ENCODE measurements at regions not wholly inside any gene's neighbourhood (a gene's known extent, or its start where the extent isn't known, plus 50 kb on each side); places are given as distances from the start of the nearest gene placed in this dataset.

DNA sequence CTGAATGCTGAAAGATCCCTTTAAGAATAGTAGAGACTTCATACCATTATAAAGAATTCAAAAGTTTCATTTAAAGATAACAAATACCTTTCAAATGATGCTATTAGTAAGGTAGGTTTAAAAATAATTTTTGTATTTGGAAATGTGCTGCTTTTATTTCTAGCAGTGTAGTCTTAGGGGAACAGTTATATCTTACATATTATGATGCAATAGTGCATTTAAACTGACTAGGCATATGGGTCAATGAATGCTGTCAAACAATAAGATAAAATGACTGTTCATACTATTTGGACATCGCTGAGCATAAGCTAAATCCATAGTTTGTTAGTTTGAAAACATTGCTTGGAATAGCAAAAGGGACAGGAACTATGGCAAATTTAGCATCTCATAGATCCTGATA lies 354.8 kb upstream of the SEMA3A start:
- DNase-seq (no peak), FAIRE-seq (no peak)
- Histone ChIP-seq H3K27me3 (ENCODE audit: control insufficient read depth in 3 of 3, insufficient read depth in 3 of 3, low read length in 3 of 3) (no peaks in the 10 kb centered on the region), H3K36me3 (ENCODE audit: control insufficient read depth in 3 of 3, insufficient read depth in 2 of 3, low read depth in 1 of 3, low read length in 3 of 3) (no peaks in the 10 kb centered on the region), H3K4me3 (ENCODE audit: low read depth in 1 of 3, low read length in 3 of 3) (no peak overlapping the region), H3K9me3 (ENCODE audit: control insufficient read depth in 2 of 2, insufficient read depth in 1 of 2, low read depth in 1 of 2, low read length in 1 of 2) (no peaks in the 10 kb centered on the region), H3K27ac (ENCODE audit: low read depth in 1 of 3, low read length in 2 of 3) (no peak overlapping the region), H3K4me1 (ENCODE audit: control insufficient read depth in 3 of 3, insufficient read depth in 2 of 3, low read depth in 1 of 3, low read length in 2 of 3) (no peaks in the 10 kb centered on the region)
- WGBS, 3 donors: 1 to 67% (median 3%) methylated on average over 1 of the region's 1 CpG

DNA sequence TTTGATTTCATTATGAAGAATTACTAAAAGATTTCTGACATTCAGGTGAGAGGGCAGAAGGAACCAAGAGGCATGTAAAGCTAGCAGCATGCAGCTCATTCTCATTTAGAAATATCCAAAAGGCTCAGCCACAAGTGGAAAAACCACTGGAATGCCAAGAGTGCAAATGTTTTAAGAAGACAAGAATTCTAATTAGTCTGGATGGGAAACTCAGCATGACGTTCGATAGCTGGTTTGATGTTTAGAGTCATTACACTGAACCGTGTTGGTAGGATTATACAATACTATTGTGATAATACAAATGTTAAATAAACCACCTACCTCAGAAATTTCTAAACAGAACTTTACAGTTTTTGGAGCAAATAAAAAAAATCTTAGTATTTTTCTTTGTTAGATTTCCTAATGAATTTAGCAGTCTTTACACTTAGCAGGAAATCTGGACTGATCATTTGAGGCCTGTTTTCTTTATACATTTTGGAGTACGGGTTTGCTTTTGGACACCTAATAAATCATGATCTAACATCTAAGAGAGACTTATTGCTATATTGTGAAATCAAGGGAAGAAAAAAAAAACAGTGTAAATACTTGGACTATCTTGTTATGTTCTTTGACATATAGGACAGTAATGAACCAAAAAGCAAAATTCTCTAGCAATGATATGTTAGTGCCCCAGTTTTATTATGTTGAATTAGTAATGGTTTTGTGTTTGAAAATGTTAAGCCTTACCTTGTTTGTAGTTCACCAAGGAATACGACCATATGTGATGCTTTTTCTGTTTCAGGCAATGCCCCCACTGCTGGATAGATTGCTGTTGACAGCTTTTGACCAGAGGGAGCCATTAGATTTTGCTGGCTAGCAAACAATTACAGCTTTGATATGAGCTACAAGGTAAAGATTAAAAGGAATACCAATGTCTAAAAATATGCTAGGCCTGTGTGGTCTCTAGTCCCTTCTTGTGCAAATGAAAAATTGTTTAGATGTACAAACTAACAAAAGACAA lies 354.1 kb upstream of the SEMA3A start:
- Histone ChIP-seq H3K36me3 (ENCODE audit: control insufficient read depth in 3 of 3, insufficient read depth in 2 of 3, low read depth in 1 of 3, low read length in 3 of 3) (no peaks in the 10 kb centered on the region), H3K27ac (ENCODE audit: low read depth in 1 of 3, low read length in 2 of 3) (no peak overlapping the region), H3K4me1 (ENCODE audit: control insufficient read depth in 3 of 3, insufficient read depth in 2 of 3, low read depth in 1 of 3, low read length in 2 of 3) (no peaks in the 10 kb centered on the region), H3K27me3 (ENCODE audit: control insufficient read depth in 3 of 3, insufficient read depth in 3 of 3, low read length in 3 of 3) (no peaks in the 10 kb centered on the region), H3K9me3 (ENCODE audit: control insufficient read depth in 2 of 2, insufficient read depth in 1 of 2, low read depth in 1 of 2, low read length in 1 of 2) (no peaks in the 10 kb centered on the region), H3K4me3 (ENCODE audit: low read depth in 1 of 3, low read length in 3 of 3) (no peak overlapping the region)
- FAIRE-seq (no peak), DNase-seq (no peak)
- WGBS, 3 donors: 57 to 73% (median 61%) methylated on average over 5 of the region's 5 CpGs

DNA sequence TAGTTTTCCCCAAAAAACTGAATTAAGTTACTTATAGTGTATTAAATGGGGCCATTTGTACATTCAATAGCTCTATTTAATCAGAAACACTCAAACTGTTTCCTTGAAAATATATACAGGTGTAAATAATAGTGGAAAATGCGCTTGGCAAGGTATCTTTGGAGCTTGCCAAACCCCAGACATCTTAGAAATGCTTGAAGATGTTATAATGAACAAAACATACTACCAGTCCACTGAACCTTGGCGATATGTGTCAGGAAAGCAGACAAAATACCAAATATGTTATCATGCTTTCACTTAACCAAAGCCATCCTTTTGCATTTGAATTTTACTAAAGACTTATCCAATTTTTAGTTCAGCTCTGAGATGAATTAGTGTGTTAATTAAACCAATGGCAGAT lies 352.7 kb upstream of the SEMA3A start:
- Histone ChIP-seq H3K4me1 (ENCODE audit: control insufficient read depth in 3 of 3, insufficient read depth in 2 of 3, low read depth in 1 of 3, low read length in 2 of 3) (no peaks in the 10 kb centered on the region), H3K36me3 (ENCODE audit: control insufficient read depth in 3 of 3, insufficient read depth in 2 of 3, low read depth in 1 of 3, low read length in 3 of 3) (no peaks in the 10 kb centered on the region), H3K27ac (ENCODE audit: low read depth in 1 of 3, low read length in 2 of 3) (no peak overlapping the region), H3K4me3 (ENCODE audit: low read depth in 1 of 3, low read length in 3 of 3) (no peak overlapping the region), H3K27me3 (ENCODE audit: control insufficient read depth in 3 of 3, insufficient read depth in 3 of 3, low read length in 3 of 3) (no peaks in the 10 kb centered on the region), H3K9me3 (ENCODE audit: control insufficient read depth in 2 of 2, insufficient read depth in 1 of 2, low read depth in 1 of 2, low read length in 1 of 2) (no peaks in the 10 kb centered on the region)
- 72 to 86% (median 82%) methylated on average over 2 of the region's 2 CpGs for WGBS, 3 donors
- DNase-seq (no peak), FAIRE-seq (no peak)

DNA sequence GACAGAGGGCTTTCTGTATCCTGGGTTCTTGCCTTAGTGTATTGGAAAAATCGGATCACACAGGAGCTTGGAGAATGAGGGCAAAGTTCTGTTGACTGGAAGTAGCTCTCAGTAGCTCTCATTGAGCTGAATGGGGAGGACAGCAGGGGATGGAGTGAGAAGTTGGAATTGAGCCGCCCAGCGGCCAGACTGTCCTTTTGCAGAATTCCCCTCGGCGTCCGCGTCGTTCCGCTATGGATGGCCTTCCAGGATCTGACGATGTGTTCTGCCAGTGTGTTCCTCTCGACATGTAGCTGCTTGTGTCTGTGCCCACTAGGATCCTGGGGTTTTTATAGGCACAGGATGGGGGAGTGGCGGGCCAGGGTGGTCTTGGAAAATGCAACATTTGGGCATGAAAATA lies 351.8 kb upstream of the SEMA3A start:
- FAIRE-seq (no peak), DNase-seq (no peak)
- 87 to 93% (median 90%) methylated on average over 12 of the region's 12 CpGs for WGBS, 3 donors
- Histone ChIP-seq H3K9me3 (ENCODE audit: control insufficient read depth in 2 of 2, insufficient read depth in 1 of 2, low read depth in 1 of 2, low read length in 1 of 2) (no peaks in the 10 kb centered on the region), H3K27ac (ENCODE audit: low read depth in 1 of 3, low read length in 2 of 3) (no peak overlapping the region), H3K4me1 (ENCODE audit: control insufficient read depth in 3 of 3, insufficient read depth in 2 of 3, low read depth in 1 of 3, low read length in 2 of 3) (no peaks in the 10 kb centered on the region), H3K27me3 (ENCODE audit: control insufficient read depth in 3 of 3, insufficient read depth in 3 of 3, low read length in 3 of 3) (no peaks in the 10 kb centered on the region), H3K4me3 (ENCODE audit: low read depth in 1 of 3, low read length in 3 of 3) (no peak overlapping the region), H3K36me3 (ENCODE audit: control insufficient read depth in 3 of 3, insufficient read depth in 2 of 3, low read depth in 1 of 3, low read length in 3 of 3) (no peaks in the 10 kb centered on the region)

DNA sequence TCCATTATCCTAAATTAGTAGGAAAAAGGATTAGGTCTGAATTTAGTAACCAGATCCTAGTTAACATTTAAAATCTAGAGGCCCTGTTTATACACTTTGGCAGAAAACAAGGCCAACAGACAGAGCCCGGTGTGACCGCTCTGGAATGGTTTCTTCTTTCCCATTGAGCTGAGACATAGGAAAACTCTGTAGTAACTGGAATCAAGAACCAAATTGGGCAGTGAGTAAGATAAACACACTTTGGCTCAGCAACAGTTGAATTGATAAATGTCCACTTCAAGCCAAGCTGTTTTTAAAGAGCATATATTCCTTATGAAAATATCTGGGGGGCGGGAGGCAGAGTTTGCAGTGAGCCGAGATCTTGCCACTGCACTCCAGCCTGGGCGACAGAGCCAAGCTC lies 343.7 kb upstream of the SEMA3A start:
- WGBS, 3 donors: 79 to 94% (median 85%) methylated on average over 5 of the region's 5 CpGs
- no peaks in the 10 kb centered on the region for H3K27me3 ChIP-seq (ENCODE audit: control insufficient read depth in 3 of 3, insufficient read depth in 3 of 3, low read length in 3 of 3)
- H3K27ac ChIP-seq (ENCODE audit: low read depth in 1 of 3, low read length in 2 of 3): no peak overlapping the region
- peaks cover 0 to 2% of the 10 kb centered on the region in 2 donors for H3K9me3 ChIP-seq (ENCODE audit: control insufficient read depth in 2 of 2, insufficient read depth in 1 of 2, low read depth in 1 of 2, low read length in 1 of 2)
- FAIRE-seq (no peak), DNase-seq (no peak)
- H3K36me3 ChIP-seq (ENCODE audit: control insufficient read depth in 3 of 3, insufficient read depth in 2 of 3, low read depth in 1 of 3, low read length in 3 of 3): no peaks in the 10 kb centered on the region
- no peak overlapping the region for H3K4me3 ChIP-seq (ENCODE audit: low read depth in 1 of 3, low read length in 3 of 3)
- H3K4me1 ChIP-seq (ENCODE audit: control insufficient read depth in 3 of 3, insufficient read depth in 2 of 3, low read depth in 1 of 3, low read length in 2 of 3): peaks cover 0 to 13% (median 0%) of the 10 kb centered on the region in 3 donors

DNA sequence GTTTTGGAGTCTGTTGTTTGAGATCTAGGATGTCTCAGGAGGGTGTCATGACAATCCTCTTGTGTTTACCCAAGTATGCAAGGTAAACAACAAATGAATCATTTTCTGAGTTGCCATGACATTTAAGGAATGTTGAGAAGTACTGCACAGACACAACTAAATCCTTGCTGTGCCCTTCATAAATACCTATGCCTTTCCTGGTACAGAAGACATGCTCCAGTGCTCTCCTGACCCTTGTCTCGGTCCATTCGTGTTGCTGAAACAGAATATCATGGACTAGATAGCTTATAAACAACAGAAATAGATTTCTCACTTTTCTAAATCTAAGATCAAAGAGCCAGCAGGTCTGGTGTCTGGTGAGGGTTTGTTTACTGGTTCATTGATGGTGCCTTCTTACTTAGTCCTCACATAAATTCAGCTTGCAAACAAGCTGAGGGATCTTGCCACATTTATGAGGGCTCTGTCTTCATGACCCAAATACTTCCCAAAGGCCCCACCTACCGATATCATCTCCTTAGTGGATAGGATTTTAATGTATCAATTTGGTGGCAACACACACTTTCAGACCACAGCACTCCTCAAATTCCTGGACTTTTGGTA lies 341.8 kb upstream of the SEMA3A start:
- H3K36me3 ChIP-seq (ENCODE audit: control insufficient read depth in 3 of 3, insufficient read depth in 2 of 3, low read depth in 1 of 3, low read length in 3 of 3): no peaks in the 10 kb centered on the region
- WGBS, 3 donors: 67 to 83% (median 82%) methylated on average over 3 of the region's 3 CpGs
- peaks cover 0 to 2% of the 10 kb centered on the region in 2 donors for H3K9me3 ChIP-seq (ENCODE audit: control insufficient read depth in 2 of 2, insufficient read depth in 1 of 2, low read depth in 1 of 2, low read length in 1 of 2)
- FAIRE-seq (no peak), DNase-seq (no peak)
- peaks cover 0 to 19% (median 0%) of the 10 kb centered on the region in 3 donors for H3K4me1 ChIP-seq (ENCODE audit: control insufficient read depth in 3 of 3, insufficient read depth in 2 of 3, low read depth in 1 of 3, low read length in 2 of 3)
- peak overlapping the region in 1 of 3 donors; percentile 52 for H3K27ac ChIP-seq (ENCODE audit: low read depth in 1 of 3, low read length in 2 of 3)
- H3K4me3 ChIP-seq (ENCODE audit: low read depth in 1 of 3, low read length in 3 of 3): no peak overlapping the region
- H3K27me3 ChIP-seq (ENCODE audit: control insufficient read depth in 3 of 3, insufficient read depth in 3 of 3, low read length in 3 of 3): no peaks in the 10 kb centered on the region

DNA sequence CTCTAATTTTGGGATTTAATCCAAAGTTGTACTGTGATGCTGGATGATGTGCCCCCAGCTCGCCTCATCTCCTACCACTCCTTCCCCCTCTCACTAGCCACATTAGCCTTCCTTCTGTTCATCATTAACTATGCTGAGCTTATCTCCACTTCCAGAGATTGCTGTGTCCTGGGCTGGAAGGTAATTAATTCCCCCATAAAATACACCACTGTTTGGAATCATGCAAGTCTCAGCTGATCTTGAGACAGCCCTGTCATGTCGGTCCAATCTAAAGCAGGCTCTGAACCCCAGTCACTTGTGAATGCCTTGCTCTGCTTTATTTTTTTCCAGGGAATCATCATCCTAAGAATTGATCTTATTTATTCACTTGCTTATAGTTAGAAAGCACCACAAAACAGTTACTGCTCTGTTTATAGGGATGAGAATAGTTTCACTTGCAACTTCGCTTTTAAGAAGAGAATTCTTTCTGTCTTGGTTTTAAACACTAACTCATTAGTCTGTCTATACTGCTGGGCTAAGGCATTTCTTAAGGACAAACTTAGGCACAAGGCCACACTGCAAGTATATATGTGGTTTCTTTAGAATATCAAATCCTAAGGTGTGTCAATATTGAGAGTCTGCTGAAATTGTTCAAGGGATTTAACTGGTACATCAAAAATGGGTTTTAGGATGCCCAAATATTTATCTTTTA lies 341.1 kb upstream of the SEMA3A start:
- H3K4me3 ChIP-seq (ENCODE audit: low read depth in 1 of 3, low read length in 3 of 3): no peak overlapping the region
- H3K9me3 ChIP-seq (ENCODE audit: control insufficient read depth in 2 of 2, insufficient read depth in 1 of 2, low read depth in 1 of 2, low read length in 1 of 2): peaks cover 0 to 2% of the 10 kb centered on the region in 2 donors
- H3K27me3 ChIP-seq (ENCODE audit: control insufficient read depth in 3 of 3, insufficient read depth in 3 of 3, low read length in 3 of 3): no peaks in the 10 kb centered on the region
- peak; percentile 51 to 61 for DNase-seq
- peaks cover 0 to 19% (median 0%) of the 10 kb centered on the region in 3 donors for H3K4me1 ChIP-seq (ENCODE audit: control insufficient read depth in 3 of 3, insufficient read depth in 2 of 3, low read depth in 1 of 3, low read length in 2 of 3)
- no peak for FAIRE-seq
- WGBS, 3 donors: 23 to 32% (median 23%) methylated on average over 3 of the region's 3 CpGs
- no peaks in the 10 kb centered on the region for H3K36me3 ChIP-seq (ENCODE audit: control insufficient read depth in 3 of 3, insufficient read depth in 2 of 3, low read depth in 1 of 3, low read length in 3 of 3)
- H3K27ac ChIP-seq (ENCODE audit: low read depth in 1 of 3, low read length in 2 of 3): peak overlapping the region in 1 of 3 donors; percentile 52

DNA sequence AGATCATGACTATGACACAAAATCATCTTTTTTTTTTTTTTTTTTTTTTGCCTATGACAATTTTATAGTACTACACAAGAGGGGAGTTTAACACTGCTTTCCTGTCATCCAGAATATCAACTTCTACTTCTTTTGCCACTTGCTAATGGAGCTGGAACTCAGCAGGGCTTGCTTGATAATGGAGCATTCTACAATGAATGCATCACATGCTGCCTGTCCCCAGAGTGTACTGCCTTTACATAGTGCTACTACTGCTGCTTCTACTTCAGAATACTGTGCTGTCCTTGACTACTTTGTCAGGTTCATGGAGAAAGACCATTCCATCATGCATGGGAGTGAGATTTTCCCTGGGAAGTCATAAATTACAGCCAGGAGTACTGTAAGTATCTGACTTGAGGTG lies 338.6 kb upstream of the SEMA3A start:
- FAIRE-seq: no peak
- DNase-seq: no peak
- H3K36me3 ChIP-seq (ENCODE audit: control insufficient read depth in 3 of 3, insufficient read depth in 2 of 3, low read depth in 1 of 3, low read length in 3 of 3): no peaks in the 10 kb centered on the region
- H3K4me3 ChIP-seq (ENCODE audit: low read depth in 1 of 3, low read length in 3 of 3): no peak overlapping the region
- peaks cover 0 to 2% of the 10 kb centered on the region in 2 donors for H3K9me3 ChIP-seq (ENCODE audit: control insufficient read depth in 2 of 2, insufficient read depth in 1 of 2, low read depth in 1 of 2, low read length in 1 of 2)
- no peak overlapping the region for H3K27ac ChIP-seq (ENCODE audit: low read depth in 1 of 3, low read length in 2 of 3)
- no peaks in the 10 kb centered on the region for H3K27me3 ChIP-seq (ENCODE audit: control insufficient read depth in 3 of 3, insufficient read depth in 3 of 3, low read length in 3 of 3)
- peaks cover 0 to 28% (median 0%) of the 10 kb centered on the region in 3 donors for H3K4me1 ChIP-seq (ENCODE audit: control insufficient read depth in 3 of 3, insufficient read depth in 2 of 3, low read depth in 1 of 3, low read length in 2 of 3)
